H9 (cell line): ENCODE measurements at regions not wholly inside any gene's neighbourhood (a gene's known extent, or its start where the extent isn't known, plus 50 kb on each side); places are given as distances from the start of the nearest gene placed in this dataset.

Source experiments
- DNase-seq: peaks from one replicate; pipeline ENCODE4 v3.0.0-alpha.2; 2017
- H2AFZ ChIP-seq: one replicate; pipeline ENCODE4 v1.6.1; 2013; ENCODE audit warnings: mild to moderate bottlenecking, low read length, control low read depth, moderate library complexity
- H2AK5ac ChIP-seq: 2 replicates; pipeline ENCODE4 v1.6.1; 2013; ENCODE audit warnings: low read length, control low read depth, mixed read lengths; ENCODE audit not compliant: insufficient read length
- H2BK120ac ChIP-seq: one replicate; pipeline ENCODE4 v1.6.1; 2013; ENCODE audit warnings: low read depth, mild to moderate bottlenecking, low read length, control low read depth, inconsistent platforms; ENCODE audit not compliant: poor library complexity, severe bottlenecking
- H2BK12ac ChIP-seq: 2 replicates; pipeline ENCODE4 v1.6.1; 2013; ENCODE audit warnings: low read length, control low read depth, mixed read lengths, low read depth; ENCODE audit not compliant: insufficient read length
- H2BK15ac ChIP-seq: 2 replicates; pipeline ENCODE4 v1.6.1; 2013; ENCODE audit warnings: low read depth, low read length, control low read depth
- H2BK20ac ChIP-seq: one replicate; pipeline ENCODE4 v1.6.1; 2013; ENCODE audit warnings: low read depth, mild to moderate bottlenecking, low read length, control low read depth, inconsistent platforms; ENCODE audit not compliant: poor library complexity, severe bottlenecking
- H2BK5ac ChIP-seq: 2 replicates; pipeline ENCODE4 v1.6.1; 2013; ENCODE audit warnings: low read length, control low read depth, mixed read lengths; ENCODE audit not compliant: insufficient read length
- H3K14ac ChIP-seq: 2 replicates; pipeline ENCODE4 v1.6.1; 2013; ENCODE audit warnings: low read length, control low read depth; ENCODE audit not compliant: insufficient read depth
- H3K18ac ChIP-seq: 2 replicates; pipeline ENCODE4 v1.6.1; 2013; ENCODE audit warnings: low read depth, mild to moderate bottlenecking, mixed read lengths, low read length, control low read depth; ENCODE audit not compliant: insufficient read length
- H3K23ac ChIP-seq: 2 replicates; pipeline ENCODE4 v1.6.1; 2013; ENCODE audit warnings: low read length, control low read depth, mixed read lengths, low read depth; ENCODE audit not compliant: insufficient read length
- H3K23me2 ChIP-seq: 2 replicates; pipeline ENCODE4 v1.6.1; 2013; ENCODE audit warnings: low read depth, mild to moderate bottlenecking, mixed read lengths, low read length, control low read depth; ENCODE audit not compliant: insufficient read length, poor library complexity, severe bottlenecking
- H3K27ac ChIP-seq: 2 replicates; pipeline ENCODE4 v1.5.1; 2013; ENCODE audit warnings: low read length, control low read depth, mixed read lengths, low read depth; ENCODE audit not compliant: insufficient read length
- H3K27me3 ChIP-seq: 2 replicates; pipeline ENCODE4 v1.6.1; 2013; ENCODE audit warnings: low read length, control low read depth, inconsistent platforms; ENCODE audit not compliant: insufficient read depth
- H3K4ac ChIP-seq: 2 replicates; pipeline ENCODE4 v1.6.1; 2013; ENCODE audit warnings: low read depth, mild to moderate bottlenecking, control low read depth, inconsistent platforms, low read length, moderate library complexity
- H3K4me1 ChIP-seq: 2 replicates; pipeline ENCODE4 v1.6.1; 2013; ENCODE audit warnings: low read length, control low read depth, inconsistent platforms; ENCODE audit not compliant: insufficient read depth
- H3K4me2 ChIP-seq: 2 replicates; pipeline ENCODE4 v1.6.1; 2013; ENCODE audit warnings: low read length, control low read depth, mixed read lengths; ENCODE audit not compliant: insufficient read length, insufficient read depth
- H3K56ac ChIP-seq: 2 replicates; pipeline ENCODE4 v1.6.1; 2013; ENCODE audit warnings: low read depth, mild to moderate bottlenecking, mixed read lengths, low read length, control low read depth; ENCODE audit not compliant: insufficient read length
- H3K79me1 ChIP-seq: 2 replicates; pipeline ENCODE4 v1.6.1; 2013; ENCODE audit warnings: low read depth, mild to moderate bottlenecking, moderate library complexity, low read length, control low read depth, inconsistent platforms; ENCODE audit not compliant: insufficient read depth, poor library complexity, severe bottlenecking
- H3K79me2 ChIP-seq: 2 replicates; pipeline ENCODE4 v1.6.1; 2013; ENCODE audit warnings: low read length, control low read depth, inconsistent platforms; ENCODE audit not compliant: insufficient read depth
- H3K9ac ChIP-seq: 2 replicates; pipeline ENCODE4 v1.6.1; 2013; ENCODE audit warnings: low read length, control low read depth, mixed read lengths; ENCODE audit not compliant: insufficient read length; ENCODE audit errors: extremely low read depth
- H3K9me3 ChIP-seq: one replicate; pipeline ENCODE4 v1.6.1; 2013; ENCODE audit warnings: low read depth, low read length, inconsistent platforms; ENCODE audit not compliant: control insufficient read depth
- H3T11ph ChIP-seq: one replicate; pipeline ENCODE4 v1.6.1; 2013; ENCODE audit warnings: mild to moderate bottlenecking, low read length, control low read depth, inconsistent platforms
- H4K20me1 ChIP-seq: one replicate; pipeline ENCODE4 v1.6.1; 2013; ENCODE audit not compliant: control insufficient read depth, insufficient read length, insufficient read depth
- H4K5ac ChIP-seq: 2 replicates; pipeline ENCODE4 v1.6.1; 2013; ENCODE audit warnings: low read depth, mild to moderate bottlenecking, mixed read lengths, low read length, control low read depth; ENCODE audit not compliant: insufficient read length
- H4K8ac ChIP-seq: replicated peaks from 2 replicates; pipeline ENCODE4 v1.6.1; 2013; ENCODE audit warnings: low read length, control low read depth, mixed read lengths, low read depth; ENCODE audit not compliant: insufficient read length
- H4K91ac ChIP-seq: 2 replicates; pipeline ENCODE4 v1.6.1; 2013; ENCODE audit warnings: low read depth, mild to moderate bottlenecking, moderate library complexity, mixed read lengths, low read length, control low read depth; ENCODE audit not compliant: insufficient read length
- H3K27ac Mint-ChIP-seq, 3 experiments: 2 replicates in 2 of 3; 3 replicates in 1 of 3; pipeline ENCODE4 v1.8.0; 2020 to 2021; ENCODE audit warnings: mixed read lengths in 3 of 3, mild to moderate bottlenecking in 1 of 3, moderate library complexity in 1 of 3
- H3K27me3 Mint-ChIP-seq: 2 replicates; pipeline ENCODE4 v1.8.0; 2021; ENCODE audit warnings: low read depth, mild to moderate bottlenecking, moderate library complexity, mixed read lengths
- H3K36me3 Mint-ChIP-seq, 3 experiments: 2 replicates in 2 of 3; 3 replicates in 1 of 3; pipeline ENCODE4 v1.8.0; 2020 to 2021; ENCODE audit warnings: low read depth in 3 of 3, mixed read lengths in 3 of 3; ENCODE audit not compliant: insufficient read depth in 1 of 3
- H3K4me1 Mint-ChIP-seq, 2 experiments: 2 replicates each; pipeline ENCODE4 v1.8.0; 2020; ENCODE audit warnings: mixed read lengths in 2 of 2
- H3K4me3 Mint-ChIP-seq, 2 experiments: 2 replicates in 1 of 2; 3 replicates in 1 of 2; pipeline ENCODE4 v1.8.0; 2020 to 2021; ENCODE audit warnings: mild to moderate bottlenecking in 2 of 2, mixed read lengths in 2 of 2, moderate library complexity in 1 of 2
- H3K9me3 Mint-ChIP-seq, 2 experiments: 2 replicates in 1 of 2; 3 replicates in 1 of 2; pipeline ENCODE4 v1.8.0; 2020; ENCODE audit warnings: mild to moderate bottlenecking in 2 of 2, mixed read lengths in 2 of 2, moderate library complexity in 1 of 2
- CTCF ChIP-seq: fragments of 200-600 bp; sonication (generic); conservative IDR thresholded peaks from 3 replicates; pipeline ENCODE4 v1.8.0; 2021; ENCODE audit warnings: antibody characterized with exemption, mild to moderate bottlenecking
- WGBS: extraction: QIAGEN DNeasy Blood & Tissue Kit; methylation state at CpG from one replicate; pipeline ENCODE4 v1.1.7; 2013; ENCODE audit warnings: missing lambda C conversion rate, low lambda C conversion rate, mixed read lengths; ENCODE audit not compliant: insufficient read length; ENCODE audit errors: extremely low coverage; 5-methylcytosine and 5-hydroxymethylcytosine counted together

GRCh38 chr22:49163258-49163959 is 664.3 kb downstream of the BRD1 start:
- H3T11ph ChIP-seq, result no peak overlapping the region
- H2BK12ac ChIP-seq, result no peak overlapping the region
- H3K4ac ChIP-seq, result no peak overlapping the region
- H2BK120ac ChIP-seq, result no peak overlapping the region
- H3K56ac ChIP-seq, result no peak overlapping the region
- H3K4me2 ChIP-seq, result no peak overlapping the region
- H3K4me1 Mint-ChIP-seq, result no peaks in the 10 kb centered on the region
- H3K18ac ChIP-seq, result no peak overlapping the region
- no CpG with 5 or more reads among the region's 20 CpGs for WGBS
- no peaks in the 10 kb centered on the region for H3K79me2 ChIP-seq
- no peak overlapping the region for H4K5ac ChIP-seq
- no peaks in the 10 kb centered on the region for H3K79me1 ChIP-seq
- no peak overlapping the region for H2BK20ac ChIP-seq
- H3K27me3 Mint-ChIP-seq, result no peaks in the 10 kb centered on the region; the same call in none of the 2 replicates
- H4K8ac ChIP-seq, result no peak overlapping the region
- no peak overlapping the region for H3K9ac ChIP-seq
- no peak overlapping the region for H4K91ac ChIP-seq
- no peak overlapping the region for H2AFZ ChIP-seq
- H2AK5ac ChIP-seq, result no peak overlapping the region
- DNase-seq, result no peak
- no peak overlapping the region for H2BK15ac ChIP-seq
- no peaks in the 10 kb centered on the region for H4K20me1 ChIP-seq
- H3K27ac ChIP-seq, result no peak overlapping the region
- no peaks in the 10 kb centered on the region for H3K23me2 ChIP-seq
- H3K23ac ChIP-seq, result no peak overlapping the region
- H3K27ac Mint-ChIP-seq, result peak overlapping the region in 1 of 3 experiments; percentile 52; a peak in 1 of 7 replicates
- no peaks in the 10 kb centered on the region for H3K27me3 ChIP-seq
- no peaks in the 10 kb centered on the region; a peak in 2 of 5 replicates for H3K9me3 Mint-ChIP-seq
- no peak overlapping the region for H3K4me3 Mint-ChIP-seq
- H3K4me1 ChIP-seq, result no peaks in the 10 kb centered on the region
- TF ChIP-seq CTCF, result no peak
- no peaks in the 10 kb centered on the region for H3K36me3 Mint-ChIP-seq
- H3K9me3 ChIP-seq, result no peaks in the 10 kb centered on the region
- no peak overlapping the region for H3K14ac ChIP-seq
- no peak overlapping the region for H2BK5ac ChIP-seq
